OCI-M2 (cell line): ENCODE measurements at regions not wholly inside any gene's neighbourhood (a gene's known extent, or its start where the extent isn't known, plus 50 kb on each side); places are given as distances from the start of the nearest gene placed in this dataset.
"Not testable (repeated sequence)": the region's sequence is repeated elsewhere in the genome, so short reads cannot be mapped to it uniquely, and the experiment has no call there.

ENCODE experiments used
- DNase-seq: peaks from one replicate; lab custom pipeline; 2025; ENCODE audit not compliant: unreplicated experiment; lab: John Stamatoyannopoulos, UW

DNA sequence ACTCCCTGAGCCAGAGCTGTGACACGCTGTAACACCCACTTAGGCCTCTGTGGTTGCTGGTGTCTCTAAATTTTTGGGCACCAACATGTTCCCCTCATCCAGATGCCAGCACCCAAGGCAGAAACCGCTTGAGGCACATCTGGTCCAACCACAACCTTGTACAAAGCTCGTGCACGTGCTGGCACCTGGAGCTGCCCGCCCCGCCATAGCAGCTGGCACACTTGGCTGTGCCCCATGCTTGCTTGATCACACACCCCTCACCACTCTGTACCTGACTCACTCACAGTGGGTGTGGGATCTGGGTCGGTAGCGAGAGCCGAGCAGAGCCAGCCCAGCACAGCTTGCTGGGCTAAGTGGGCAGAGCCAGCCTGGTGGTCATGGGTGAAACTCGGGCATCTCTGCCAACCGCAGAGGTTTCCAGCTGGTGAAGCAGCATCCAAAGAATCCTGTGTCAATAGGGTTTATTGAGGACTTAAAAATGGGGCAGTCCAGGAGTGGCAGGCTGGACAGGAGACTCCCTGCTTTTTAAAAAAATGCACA lies 1210.4 kb downstream of the TYW1 start:
- no peak for DNase-seq

DNA sequence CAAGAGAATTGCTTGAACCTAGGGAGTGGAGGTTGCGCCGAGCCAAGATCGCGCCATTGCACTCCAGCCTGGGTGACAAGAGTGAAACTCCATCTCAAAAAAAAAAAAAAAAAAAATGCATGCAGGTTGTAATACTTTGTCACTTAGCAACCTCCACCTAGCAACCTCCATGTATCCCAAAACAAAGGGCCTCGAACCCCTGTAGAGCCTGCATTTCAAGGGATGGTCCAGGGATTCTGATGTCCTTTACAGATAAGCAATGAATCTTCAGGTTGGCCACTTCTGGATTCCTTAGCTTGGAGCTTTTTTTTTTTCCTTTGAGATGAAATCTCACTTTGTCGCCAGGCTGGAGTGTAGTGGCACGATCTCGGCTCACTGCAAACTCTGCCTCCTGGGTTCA lies 1211.0 kb downstream of the TYW1 start:
- no peak for DNase-seq

DNA sequence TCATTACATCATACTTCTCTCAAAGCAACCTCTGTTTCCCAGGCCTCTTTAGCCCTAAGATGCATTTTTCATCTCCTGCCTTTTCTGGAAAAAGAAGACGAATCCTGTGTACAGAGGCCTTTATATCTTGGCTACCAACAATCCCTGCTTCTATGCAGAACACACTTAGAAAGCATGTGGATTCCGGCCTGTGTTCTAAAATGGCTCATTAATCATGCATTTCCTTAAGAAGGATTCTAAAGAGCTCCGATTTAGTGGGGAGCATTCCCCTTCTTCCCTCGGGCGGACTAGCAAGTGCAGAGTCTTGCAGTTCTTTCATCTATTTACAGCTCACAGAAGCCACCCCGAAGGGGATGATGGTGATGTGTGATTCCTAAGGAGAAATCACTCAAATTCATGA lies 1212.9 kb downstream of the TYW1 start:
- DNase-seq: no peak

DNA sequence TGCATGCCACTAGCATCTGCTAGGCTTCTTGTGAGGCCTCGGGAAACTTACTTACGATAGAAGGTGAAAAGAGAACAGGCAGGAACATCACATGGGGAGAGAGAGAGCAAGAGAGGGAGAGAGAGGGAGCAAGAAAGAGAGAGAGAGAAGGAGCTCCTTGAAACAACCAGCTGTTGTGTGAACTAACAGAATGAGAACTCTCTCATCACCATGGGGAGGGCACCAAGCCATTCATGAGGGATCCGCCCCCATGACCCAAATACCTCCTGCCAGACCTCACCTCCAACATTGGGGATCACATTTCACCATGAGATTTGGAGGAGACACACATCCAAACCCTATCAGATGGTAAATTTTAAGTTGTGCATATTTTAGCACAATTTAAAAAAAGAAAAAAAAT lies 1217.2 kb downstream of the TYW1 start:
- no peak for DNase-seq

DNA sequence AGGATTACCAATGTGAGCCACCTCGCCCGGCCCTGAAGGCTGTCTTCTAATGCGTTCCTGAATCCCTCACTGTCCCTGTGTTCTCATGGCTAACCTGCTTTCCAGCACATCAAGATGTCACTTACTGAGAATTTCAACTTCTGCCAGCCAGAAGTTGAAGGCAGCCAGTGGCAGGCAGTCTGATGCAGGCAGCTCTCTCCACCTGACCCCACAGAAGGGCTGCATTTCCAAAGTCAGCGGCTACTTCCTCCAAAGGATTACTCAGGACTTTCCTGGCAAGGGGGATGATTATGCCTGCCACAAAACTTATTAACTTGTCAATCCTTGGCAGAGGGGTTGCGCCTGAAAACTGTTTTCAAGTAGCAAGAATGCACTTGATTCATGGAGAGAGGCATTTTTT lies 1219.4 kb downstream of the TYW1 start:
- no peak for DNase-seq

DNA sequence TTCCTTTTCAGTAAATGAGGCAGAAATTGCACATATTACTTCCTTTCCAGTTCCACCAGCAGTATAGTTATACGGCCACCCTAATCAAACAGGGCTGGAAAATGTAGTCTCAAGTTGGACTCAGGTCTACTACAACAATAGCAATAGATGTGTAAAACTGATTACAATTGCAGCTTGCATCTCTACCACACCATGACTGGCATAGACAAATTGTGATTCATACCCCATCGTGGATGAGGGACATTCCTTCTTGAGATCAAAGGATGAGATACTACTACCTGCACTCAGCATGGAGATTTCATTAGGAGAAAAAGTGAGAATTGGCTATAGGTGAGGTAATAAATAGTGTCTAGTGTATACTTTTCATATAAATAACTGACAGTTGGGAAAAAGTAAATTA lies 1220.8 kb downstream of the TYW1 start:
- no peak for DNase-seq

DNA sequence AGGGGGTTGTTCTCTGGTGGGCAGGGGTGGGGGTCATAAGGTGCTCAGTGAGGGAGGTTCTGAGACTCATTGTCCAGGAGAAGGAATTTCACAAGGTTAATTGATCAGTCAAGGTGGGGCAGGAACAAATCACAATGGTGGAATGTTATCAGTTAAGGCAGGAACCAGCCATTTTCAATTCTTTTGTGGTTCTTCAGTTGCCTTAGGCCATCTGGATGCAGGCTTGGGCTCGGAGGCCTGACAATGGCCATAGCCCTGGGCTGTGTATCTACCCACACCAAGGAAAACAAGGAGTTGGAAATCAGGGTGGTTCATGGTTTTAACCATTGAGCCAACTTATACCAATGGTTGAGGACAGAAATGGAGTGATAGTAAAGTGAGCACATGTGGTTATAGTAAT lies 1221.8 kb downstream of the TYW1 start:
- no peak for DNase-seq

DNA sequence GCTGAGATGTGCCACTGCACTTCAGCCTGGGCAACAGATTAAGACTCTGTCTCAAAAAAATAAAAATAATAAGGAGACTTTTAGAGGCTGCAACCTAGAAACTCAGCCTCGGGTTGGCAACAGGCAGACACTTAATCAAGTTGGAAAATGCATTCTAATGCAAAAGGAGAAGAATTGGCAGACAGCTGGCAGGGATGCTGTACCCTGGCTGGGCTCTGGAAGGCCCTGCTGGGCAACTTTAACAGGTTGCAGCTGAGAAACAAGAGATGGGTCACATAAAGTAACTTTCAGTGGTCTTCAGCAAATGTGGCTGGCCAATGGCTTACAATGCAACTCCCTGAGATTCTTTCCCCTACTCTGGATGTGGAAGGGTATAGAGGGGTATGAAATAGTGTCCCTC lies 1225.7 kb downstream of the TYW1 start:
- no peak for DNase-seq

DNA sequence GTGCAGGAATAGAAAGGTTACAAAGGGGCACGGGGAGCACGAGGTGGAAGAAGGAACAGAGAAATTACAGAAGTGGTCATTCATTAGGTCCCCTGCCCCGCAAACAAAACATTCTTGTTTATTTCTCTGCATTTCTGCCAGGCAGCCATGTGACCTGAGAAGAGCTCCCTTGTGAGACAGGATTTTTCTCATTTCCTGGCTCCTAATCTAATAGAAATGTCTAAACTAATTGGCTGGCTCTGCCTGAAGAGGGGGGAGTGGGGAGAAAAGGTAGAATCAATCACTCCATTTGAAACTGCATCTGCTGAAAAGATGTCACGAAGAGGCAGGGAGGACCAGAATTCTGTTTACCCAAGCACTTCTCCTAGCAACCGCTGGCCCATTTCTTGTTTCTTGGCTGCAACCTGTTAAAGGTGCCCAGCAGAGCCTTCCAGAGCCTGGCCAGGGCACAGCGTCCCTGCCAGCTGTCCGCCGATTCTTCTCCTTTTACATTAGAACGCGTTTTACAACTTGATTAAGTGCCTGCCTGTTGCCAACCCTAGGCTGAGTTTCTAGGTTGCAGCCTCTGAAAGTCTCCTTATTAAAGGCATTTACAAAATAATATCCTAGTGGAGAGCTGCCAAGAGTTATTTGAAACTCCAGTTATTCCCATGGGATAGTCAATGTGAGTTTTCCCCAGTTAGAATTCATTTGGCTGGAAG lies 1227.6 kb downstream of the TYW1 start:
- no peak for DNase-seq

DNA sequence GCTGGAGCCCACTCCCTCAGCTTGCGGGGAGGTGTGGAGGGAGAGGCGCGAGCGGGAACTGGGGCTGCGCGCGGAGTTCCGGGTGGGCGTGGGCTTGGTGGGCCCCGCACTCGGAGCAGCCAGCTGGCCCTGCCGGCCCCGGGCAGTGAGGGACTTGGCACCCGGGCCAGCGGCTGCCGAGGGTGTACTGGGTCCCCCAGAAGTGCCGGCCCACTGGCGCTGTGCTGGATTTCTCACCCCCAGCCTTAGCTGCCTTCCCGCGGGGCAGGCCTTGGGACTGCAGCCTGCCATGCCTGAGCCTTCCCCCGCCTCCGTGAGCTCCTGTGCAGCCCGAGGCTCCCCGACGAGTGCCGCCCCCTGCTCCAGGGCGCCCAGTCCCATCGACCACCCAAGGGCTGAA lies 1234.4 kb downstream of the TYW1 start:
- not testable (repeated sequence) for DNase-seq

DNA sequence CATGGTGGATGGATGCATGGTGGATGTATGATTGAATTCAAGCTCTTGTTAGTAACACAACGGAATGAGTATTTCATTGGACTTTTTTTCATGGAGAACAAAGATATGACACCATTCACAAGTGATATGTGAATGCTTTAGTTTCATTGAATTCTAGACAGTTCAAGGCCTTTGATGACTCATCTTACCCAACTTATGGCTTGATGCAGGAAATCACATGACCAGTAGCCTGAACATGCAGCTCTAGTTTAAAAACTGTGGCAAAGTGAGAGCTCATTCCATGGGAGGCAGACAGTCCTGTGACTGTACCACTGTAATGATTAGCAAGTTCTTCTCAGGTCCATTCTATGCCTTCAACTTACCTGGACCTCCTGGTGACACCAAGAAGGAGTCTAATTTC lies 1239.3 kb downstream of the TYW1 start:
- no peak for DNase-seq

DNA sequence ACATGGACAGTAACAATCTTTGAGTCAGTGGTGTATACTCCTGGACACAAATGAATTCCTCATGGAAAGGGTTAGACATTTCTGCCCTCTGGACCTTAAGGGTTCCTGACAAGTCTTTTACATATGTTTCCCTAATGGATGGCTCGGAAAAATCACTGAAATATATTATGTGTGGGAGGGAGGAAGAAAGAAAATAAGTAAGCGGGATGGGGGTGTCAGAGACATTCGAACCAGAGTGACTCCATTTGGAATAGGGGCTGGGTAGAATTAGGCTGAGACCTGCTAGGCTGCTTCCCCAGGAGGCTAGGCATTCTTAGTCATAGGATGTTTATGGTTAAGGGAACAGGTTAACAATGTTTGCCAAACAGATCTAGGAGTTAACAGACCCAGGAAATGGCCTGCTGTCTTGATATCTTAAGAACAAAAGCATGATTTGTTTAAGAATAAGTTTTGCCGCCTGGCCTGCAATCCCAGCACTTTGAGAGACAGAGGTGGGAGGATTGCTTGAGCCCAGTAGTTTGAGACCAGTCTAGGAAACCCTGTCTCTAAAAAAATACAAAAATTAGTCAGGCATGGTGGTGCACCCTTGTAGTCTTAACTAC lies 1241.7 kb downstream of the TYW1 start:
- no peak for DNase-seq

DNA sequence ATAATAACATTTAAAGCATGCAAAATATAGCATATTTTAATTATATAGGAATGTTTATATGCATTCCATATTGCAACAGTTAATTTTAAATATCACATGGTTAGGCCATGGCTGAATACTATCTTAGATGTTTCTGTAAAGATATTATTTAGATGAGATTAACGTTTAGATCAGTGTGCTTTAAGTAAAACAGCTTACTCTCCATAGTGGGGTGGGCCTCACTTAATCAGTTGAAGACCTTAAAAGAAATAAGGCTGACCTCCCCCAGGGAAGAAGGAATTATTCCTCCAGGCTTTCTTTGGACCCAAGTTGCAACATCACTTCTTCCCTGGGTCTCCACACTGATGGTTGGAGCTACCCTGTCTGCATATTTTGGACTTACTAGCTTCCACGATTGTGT lies 1246.5 kb downstream of the TYW1 start:
- DNase-seq: no peak

DNA sequence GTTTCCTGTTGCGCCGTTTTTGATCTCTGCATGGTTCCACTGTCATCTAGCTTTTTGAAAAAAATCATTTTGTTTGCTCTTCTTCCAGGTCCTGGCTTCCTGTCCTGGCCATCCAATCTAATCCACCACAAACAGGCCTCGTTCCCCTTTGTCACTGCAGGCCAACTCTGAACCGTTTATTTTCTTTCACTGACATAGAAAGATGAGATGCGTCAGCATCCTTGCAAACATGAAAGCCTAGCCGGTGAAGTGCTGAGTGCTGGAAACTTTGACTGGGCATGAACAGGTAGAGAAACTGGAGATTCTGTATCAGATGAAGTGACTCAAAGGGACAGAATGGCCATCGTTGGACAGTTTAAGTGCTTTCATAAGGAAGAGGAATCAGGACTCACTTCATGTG lies 1247.8 kb downstream of the TYW1 start:
- DNase-seq: no peak

DNA sequence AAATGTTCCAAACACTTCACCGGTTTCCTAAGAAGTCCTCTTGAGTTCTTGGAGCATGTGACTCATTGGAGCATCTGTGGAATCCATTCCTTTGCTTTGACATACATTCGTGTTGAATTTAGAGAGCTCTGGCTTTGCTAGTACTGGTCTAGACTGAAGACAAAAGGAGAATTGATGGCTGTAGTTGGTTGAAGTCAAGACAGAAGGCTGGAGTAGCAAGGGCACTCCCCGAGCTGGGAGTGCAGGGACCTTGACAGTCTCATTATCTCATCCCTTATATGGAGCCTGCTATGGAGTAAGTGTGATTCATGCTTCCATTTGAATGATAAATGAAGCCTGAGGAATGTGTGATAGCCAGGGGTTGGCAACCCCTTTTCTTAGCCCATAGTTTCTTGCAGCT lies 1249.1 kb downstream of the TYW1 start:
- DNase-seq: no peak

DNA sequence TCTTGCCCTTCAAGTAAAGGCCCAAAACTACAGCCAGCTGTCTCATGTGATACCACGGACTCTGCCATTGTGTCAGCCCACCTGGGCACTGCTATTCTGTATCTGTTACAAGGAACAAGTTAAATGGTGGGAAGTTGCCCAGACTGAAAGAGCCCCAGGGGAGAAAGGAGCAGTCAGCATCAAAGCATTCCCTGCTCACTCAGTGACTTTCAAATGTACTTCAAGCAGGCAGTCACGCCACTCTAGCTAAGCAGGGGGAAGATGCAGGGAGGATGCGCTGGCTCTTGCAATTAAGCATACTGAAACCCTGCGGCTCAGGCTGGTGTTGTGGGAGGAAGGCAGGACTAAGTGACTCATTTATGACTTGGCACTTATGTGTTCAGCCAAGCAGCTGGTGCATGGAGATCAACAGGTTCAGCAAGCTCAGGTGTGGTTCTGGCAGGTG lies 1249.6 kb downstream of the TYW1 start:
- DNase-seq: no peak

DNA sequence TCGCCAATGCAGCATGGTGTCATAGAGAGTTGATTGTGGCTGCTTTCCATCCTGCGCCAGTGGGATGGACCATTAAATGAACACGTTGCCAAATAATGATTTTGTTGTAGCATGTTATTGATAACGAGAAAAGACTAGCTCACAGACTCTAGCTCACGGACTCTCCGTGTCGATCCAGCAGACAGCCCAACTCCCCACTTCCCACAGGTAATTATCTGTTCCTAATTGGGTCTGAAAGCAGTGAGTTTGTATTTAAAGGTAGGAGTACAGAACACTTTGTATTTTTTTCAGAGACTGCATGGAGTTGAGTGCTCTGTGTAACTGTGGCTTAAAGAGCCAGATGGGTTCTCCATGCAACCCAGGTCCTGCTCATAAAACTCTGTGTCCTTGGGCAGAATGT lies 1250.5 kb downstream of the TYW1 start:
- no peak for DNase-seq

DNA sequence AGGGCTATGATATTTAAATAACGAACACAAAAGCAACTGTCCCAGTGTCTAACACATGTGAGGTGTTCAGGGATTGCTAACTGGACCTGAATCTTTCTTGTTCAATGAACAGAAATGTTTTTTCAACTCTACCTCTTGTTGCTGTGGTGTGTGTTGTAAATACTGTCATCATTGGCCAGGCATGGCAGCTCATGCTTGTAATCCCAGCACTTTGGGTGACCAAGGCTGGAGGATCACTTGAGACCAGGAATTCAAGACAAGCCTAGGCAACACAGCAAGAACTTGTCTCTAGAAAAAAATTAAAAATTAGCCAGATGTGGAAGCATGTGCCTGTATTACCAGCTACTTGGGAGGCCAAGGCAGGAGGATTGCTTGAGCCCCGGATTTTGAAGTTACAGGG lies 1250.9 kb downstream of the TYW1 start:
- DNase-seq: no peak

DNA sequence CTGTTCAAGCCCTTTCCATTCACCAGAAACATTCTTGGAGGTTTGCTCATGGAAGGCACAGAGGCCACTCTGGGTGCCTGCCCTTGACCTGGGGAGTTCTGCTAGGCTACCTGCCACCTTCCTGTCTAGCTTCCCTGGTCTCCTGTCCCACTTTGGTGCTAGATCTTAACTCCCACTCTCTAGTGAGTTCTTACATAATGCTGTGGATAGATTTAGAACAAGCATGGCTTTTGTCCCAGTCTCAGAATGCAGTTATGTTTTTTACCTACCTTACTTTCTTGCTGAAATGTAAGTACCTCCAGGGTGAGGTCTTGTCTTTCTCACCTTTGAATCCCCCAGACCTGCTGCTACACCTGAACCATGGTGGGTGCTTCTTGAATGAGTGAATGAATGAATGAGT lies 1252.3 kb downstream of the TYW1 start:
- no peak for DNase-seq

DNA sequence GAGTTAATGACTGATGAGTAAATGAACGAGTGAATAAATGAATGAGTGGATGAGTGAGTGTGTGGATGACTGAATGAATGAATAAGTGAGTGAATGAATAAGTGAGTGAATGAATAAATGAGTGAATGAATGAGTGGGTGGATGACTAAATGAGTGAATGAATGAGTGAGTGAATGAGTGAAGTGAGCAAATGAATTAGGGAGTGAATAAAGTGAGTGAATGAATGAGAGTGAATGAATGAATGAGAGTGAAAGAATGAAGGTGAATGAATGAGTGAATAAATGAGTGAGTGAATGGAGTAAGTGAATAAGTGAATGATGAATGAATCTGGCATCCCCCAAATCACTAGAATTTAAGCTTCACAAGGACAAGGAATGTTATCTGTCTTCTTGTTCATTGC lies 1253.0 kb downstream of the TYW1 start:
- DNase-seq: no peak

DNA sequence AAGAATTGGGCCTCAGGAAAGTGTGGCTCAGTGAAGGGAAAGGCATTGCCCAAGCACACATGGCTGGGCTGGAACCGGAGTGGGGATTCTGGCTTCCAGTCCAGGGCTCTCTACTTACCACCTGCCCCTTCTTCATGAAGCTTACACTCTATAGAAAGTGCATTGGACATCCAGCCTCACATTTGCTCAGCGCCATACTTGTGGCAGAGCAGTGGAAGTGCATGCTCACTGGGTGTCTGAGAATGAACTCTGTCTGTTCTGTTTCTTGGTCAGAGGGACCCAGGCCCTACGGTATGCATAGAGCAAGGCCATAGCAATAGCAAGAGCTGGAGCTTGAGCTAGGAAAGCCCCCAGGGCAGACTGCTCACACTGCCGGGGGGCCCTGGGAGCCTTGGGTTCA lies 1253.5 kb downstream of the TYW1 start:
- DNase-seq: no peak

DNA sequence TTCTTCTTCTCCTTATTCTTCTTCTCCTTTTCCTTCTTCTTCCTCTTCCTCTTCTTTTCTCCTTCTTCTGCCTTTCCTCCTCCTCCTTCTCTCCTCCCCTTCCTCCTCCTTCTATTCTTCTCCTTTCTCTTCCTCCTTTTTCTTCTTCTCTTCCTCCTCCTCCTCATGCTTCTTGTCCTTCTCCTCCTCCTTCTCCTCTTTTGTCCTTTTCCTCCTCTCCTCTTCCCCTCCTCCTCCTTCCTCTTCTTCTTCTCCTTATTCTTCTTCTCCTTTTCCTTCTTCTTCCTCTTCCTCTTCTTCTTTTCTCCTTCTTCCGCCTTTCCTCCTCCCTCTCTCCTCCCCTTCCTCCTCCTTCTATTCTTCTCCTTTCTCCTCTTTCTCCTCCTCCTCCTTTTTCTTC lies 1258.2 kb downstream of the TYW1 start:
- not testable (repeated sequence) for DNase-seq

DNA sequence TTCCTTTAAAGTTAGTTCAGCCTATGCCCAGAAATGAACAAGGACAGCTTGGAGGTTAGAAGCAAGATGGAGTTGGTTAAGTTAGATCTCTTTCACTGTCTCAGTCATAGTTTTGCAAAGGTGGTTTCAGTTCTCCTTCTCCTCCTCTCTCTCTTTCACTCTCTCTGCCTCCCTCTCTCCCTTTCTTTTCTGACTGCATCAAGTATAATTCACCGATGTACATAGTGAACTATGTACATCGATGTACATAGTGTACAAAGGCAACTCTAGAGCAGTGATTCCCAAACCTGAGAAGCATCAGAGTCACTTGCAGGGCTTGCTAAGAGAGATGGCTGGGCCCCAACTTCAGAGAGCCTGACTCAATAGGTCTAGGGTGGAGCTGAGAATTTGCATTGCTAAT lies 1259.7 kb downstream of the TYW1 start:
- no peak for DNase-seq
